Inferior parietal cortex (tissue), 1 donor: ENCODE measurements at regions not wholly inside any gene's neighbourhood (a gene's known extent, or its start where the extent isn't known, plus 50 kb on each side); places are given as distances from the start of the nearest gene placed in this dataset.
"Not testable (repeated sequence)": the region's sequence is repeated elsewhere in the genome, so short reads cannot be mapped to it uniquely, and the experiment has no call there.

Experiments used
- DNase-seq: peaks from one replicate; pipeline ENCODE4 v3.0.0-alpha.2; 2016; ENCODE audit errors: extremely low spot score

DNA sequence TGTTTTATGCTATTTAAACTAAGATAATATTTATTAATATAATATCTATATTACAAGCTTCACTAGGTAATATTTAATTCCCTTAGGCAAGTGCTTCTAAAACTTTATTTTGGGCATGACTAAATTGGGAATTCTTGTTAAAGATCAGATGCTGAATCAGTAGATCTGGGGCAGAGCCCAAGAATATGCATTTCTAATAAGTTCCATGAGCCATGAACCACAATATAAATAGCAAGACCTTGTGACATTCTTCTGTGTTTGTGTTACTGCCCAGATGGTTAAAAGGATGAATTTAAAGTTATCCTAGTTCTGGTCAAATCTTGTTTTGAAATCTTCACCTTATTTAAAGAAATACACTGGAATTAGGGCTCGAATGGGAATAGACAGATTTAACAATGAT, 258.4 kb upstream of the CACNA2D1 start:
- no peak for DNase-seq

- no peak for DNase-seq
Observed at GRCh38 chr7:82700741-82701140, 257.2 kb upstream of the CACNA2D1 start.

DNA sequence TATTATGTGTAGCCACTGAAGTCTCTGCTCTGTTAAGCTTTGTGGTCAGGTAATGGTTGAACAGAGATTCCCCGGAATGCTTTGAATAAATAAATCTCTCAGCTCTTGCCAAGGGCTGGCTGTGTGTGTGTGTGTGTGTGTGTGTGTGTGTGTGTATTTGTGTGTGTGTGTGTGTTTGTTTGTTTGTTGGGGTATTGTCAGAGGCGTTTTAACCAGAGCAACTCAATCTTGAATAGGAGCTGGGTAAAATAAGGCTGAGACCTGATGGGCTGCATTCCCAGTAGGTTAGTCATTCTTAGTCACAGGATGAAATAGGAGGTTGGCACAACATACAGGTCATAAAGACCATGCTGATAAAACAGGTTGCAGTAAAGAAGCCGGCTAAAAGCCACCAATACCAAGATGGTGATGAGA, 256.2 kb upstream of the CACNA2D1 start:
- no peak for DNase-seq

GRCh38 chr7:82697897-82698296, 254.3 kb upstream of the CACNA2D1 start:
- no peak for DNase-seq

- no peak for DNase-seq
Observed at GRCh38 chr7:82696631-82697030, 253.1 kb upstream of the CACNA2D1 start.

DNA sequence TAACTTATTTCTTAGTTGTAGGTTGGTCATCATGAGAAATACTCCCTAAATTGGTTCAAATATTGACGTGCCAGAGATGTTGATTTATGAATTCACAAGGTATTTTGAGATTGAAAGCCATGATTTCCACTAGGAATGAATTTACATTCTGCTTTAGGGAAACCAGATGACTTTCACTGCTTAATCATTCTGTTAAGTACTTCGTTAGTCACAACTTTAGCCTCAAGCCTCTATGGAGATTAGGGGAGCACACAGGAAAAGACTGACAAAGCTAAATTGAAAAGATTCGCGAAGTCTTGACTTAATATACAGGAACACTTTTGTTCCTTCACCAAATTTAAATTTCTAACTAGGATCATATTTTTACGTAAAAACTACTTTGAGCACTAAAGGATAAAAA, 250.4 kb upstream of the CACNA2D1 start:
- no peak for DNase-seq

DNA sequence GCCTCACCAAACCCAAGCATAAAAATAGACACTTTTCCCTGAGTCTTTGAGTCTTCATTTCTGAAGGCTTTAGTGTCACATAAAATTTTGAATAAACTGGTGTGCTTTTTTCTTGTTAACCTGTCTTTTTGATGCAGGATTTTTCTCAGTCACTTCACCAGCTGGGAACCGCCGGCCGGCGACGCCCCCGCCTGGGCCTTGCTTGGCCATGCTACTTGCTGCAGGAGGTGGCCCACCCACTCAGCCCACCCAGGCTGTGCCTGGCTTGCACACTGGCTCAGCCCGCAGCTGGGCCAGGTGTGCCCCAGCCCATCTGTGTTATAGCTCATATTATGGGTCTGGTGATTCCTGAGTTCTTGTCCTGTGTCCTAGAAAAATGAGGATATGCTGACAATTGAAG, 247.4 kb upstream of the CACNA2D1 start:
- no peak for DNase-seq

- no peak for DNase-seq
Observed at GRCh38 chr7:82685214-82685613, 241.6 kb upstream of the CACNA2D1 start.

DNA sequence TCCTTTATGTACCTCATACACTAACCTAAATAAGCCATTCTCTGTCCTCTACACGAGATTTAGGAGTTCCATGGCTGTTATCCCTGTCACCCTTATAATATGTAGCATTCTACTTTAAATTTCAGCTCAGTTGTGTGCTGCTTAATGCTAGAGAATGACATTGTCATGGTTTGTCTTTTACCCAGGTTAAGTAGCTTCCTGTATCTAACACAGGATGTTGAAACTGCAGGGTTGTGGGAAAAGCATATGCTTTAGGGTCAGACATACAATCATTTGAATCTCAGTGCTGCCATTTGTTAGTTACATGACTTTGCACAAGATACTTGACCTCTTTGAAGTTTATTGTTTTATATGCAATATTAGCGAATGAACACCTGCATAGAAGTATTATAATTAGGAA, 235.1 kb upstream of the CACNA2D1 start:
- DNase-seq: no peak

DNA sequence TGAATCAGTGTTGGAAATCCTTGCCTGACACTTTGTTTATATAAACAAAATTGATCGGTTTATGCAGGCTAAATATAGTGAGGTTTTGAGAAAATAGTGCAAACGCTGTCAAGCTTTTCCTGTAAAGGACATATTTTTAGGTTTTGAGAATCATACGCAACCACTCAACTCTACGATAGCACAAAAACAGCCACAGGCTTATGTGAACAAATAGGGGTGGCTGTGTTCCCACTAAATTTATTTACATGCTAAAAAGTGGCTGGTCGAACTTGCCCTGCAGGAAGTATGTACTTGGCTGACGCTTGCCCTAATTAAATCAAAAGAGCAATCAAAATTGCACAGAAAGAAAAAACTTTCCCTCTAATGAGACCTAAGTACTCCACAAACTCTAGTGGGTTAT, 234.7 kb upstream of the CACNA2D1 start:
- DNase-seq: no peak

- DNase-seq: no peak
Observed at GRCh38 chr7:82677493-82677892, 233.9 kb upstream of the CACNA2D1 start.

DNA sequence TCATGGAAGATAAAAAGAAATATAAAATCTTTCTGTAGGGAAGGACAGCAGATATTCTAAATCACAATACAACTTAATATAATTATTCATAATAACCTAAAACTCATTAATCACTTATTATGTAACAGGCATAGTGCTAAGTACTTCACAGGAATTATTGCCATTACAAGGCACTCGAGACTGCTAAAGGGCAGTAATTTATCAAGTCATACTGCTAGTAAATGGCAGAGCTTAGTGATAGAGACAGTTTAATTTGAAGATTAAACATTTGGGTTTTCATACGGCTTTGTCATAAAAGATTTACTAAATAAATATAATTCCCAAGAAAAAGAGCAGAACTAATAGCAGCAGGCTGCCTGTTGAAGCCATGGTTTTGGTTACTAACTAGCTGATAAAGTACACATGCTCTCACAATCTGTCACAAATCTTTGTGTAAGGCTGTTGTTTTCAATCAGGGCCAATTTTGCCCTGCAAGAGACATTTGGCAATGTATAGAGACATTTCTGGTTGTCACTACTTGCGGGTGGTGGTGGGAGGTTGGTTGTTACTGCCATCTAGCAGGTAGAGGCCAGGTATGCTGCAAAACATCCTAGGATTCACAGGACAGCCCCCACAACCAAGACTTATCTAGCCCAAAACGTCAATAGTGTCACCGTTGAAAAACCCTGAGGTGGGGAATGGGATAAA, 233.3 kb upstream of the CACNA2D1 start:
- DNase-seq: no peak

GRCh38 chr7:82675396-82675795, 231.8 kb upstream of the CACNA2D1 start:
- DNase-seq: no peak

- no peak for DNase-seq
Observed at GRCh38 chr7:82674268-82674667, 230.7 kb upstream of the CACNA2D1 start.

GRCh38 chr7:82672078-82672477, 228.5 kb upstream of the CACNA2D1 start:
- no peak for DNase-seq

DNA sequence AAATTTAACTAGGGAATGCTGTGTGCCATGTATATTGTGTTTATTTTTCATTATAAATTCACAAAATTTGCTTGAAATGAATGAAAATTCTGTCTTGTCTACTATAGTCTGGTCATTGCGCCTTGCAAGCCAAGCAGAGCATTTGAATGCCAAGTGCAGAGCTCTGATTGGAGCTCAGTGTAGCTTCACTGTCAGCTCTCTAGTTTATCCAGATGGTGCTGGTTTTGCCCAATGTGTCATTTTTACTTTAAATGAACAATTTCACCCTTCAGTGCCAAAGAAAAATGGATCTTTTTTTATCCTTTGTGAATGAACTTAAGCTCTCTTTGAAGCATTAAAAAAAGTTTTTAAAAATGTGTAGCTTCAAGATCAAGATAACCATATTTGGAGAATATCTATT, 225.6 kb upstream of the CACNA2D1 start:
- DNase-seq: peak; percentile 8

- no peak for DNase-seq
Observed at GRCh38 chr7:82668676-82669075, 225.1 kb upstream of the CACNA2D1 start.

- DNase-seq: no peak
Observed at GRCh38 chr7:82665966-82666507, 222.5 kb upstream of the CACNA2D1 start.

DNA sequence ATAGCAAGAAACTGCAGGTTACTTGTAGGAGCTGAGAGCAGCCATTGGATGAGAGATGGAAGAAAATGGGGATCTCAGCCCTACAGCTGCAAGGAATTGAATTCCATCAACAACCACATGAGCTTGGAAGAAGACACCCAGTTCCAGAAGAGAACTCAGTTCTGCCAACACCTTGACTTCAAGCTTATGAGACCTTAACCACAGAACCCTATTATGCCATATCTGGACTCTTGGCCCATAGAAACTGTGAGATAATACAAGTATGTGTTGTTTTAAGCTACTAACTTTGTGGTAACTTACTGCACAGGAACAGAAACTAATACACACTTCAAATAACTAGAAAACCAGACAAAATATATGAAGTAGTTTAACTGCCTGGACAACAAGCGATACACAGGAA, 212.4 kb upstream of the CACNA2D1 start:
- DNase-seq: no peak

DNA sequence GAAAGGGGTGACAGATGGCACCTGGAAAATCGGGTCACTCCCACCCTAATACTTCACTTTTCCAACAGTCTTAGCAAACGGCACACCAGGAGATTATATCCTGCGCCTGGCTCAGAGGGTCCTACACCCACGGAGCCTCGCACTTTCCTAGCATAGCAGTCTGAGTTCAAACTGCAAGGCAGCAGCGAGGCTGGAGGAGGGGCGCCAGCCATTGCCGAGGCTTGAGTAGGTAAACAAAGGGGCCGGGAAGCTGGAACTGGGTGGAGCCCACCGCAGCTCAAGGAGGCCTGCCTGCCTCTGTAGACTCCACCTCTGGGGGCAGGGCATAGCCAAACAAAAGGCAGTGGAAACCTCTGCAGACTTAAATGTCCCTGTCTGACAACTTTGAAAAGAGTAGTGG, 206.5 kb upstream of the CACNA2D1 start:
- not testable (repeated sequence) for DNase-seq

- no peak for DNase-seq
Observed at GRCh38 chr7:82633592-82633991, 190.0 kb upstream of the CACNA2D1 start.

DNA sequence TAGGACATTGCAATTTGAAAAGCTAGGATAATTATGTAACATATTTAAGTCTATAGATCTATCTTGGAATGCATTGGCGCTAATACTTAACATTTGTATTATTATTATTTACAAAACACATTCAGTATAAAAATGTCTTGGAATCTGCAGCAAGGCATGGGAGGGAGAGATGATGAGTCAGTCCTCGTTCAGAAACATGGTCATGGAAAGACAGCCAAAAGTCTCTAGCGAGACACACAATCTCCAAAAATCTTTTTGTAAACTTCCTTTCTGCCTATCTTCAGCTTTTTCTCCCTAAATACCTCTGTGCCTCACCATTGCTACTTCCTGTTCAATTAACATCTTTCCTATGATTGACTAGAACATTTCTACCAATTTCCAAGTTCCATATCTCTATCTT, 188.4 kb upstream of the CACNA2D1 start:
- no peak for DNase-seq

DNA sequence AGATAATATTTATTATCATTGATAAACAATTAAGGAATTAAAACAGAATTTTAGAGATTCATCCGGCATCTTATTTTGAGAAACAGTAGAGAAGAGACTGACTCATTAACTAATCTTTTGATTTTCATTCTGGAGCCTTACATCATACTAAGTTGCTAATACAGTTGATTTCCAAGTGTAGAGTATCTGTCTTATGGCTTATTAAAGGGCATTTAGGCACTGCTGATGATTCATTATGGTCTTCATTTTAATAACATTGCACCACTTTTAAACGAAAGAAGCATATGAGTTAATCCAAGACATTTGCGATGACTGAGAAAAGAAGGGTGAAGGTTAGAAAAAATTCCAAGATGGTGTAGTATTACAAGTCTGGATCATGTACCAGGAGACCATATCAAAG, 186.0 kb upstream of the CACNA2D1 start:
- DNase-seq: no peak

DNA sequence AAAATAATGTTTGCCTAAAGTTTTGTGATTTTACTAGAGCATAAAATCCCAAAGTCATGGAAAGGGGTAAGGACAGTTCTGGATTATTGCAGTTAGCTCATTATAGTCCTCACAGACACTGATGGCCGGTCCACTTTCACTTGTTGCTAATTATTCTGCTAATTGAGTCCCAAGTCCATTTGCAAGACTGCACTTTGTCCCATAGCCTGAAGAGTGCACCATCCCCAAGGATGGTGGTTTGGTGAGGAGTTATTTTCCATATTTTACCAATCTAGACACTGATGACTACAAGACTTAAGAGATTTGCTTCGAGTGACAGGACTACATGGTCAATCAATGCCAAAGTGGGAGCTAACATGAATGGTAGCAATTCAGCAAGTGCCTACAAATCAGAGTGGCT, 181.8 kb upstream of the CACNA2D1 start:
- no peak for DNase-seq
